IPS DF 4.7 (cell line): ENCODE measurements at regions not wholly inside any gene's neighbourhood (a gene's known extent, or its start where the extent isn't known, plus 50 kb on each side); places are given as distances from the start of the nearest gene placed in this dataset.
A peak's percentile ranks its signal among the peaks of the same experiment; 100 is the strongest.

Experiments
- DNase-seq: peaks from one replicate; pipeline ENCODE4 v3.0.0-alpha.2; 2013; ENCODE audit warnings: low spot score; ENCODE audit errors: extremely low read depth

- DNase-seq: no peak
Observed at GRCh38 chr15:46620392-46621013, 985.7 kb downstream of the SQOR start.

GRCh38 chr15:46622851-46623250 lies 988.0 kb downstream of the SQOR start:
- no peak for DNase-seq

GRCh38 chr15:46636206-46636605 lies 1001.4 kb downstream of the SQOR start:
- peak; percentile 11 for DNase-seq

GRCh38 chr15:46644501-46645481 lies 1010.0 kb downstream of the SQOR start:
- no peak for DNase-seq

- no peak for DNase-seq
Observed at GRCh38 chr15:46646490-46646889, 1011.7 kb downstream of the SQOR start.

GRCh38 chr15:46647046-46647445 lies 1012.2 kb downstream of the SQOR start:
- no peak for DNase-seq

GRCh38 chr15:46652266-46652665 lies 1017.4 kb downstream of the SQOR start:
- no peak for DNase-seq

- DNase-seq: no peak
Observed at GRCh38 chr15:46654993-46655392, 1020.2 kb downstream of the SQOR start.

GRCh38 chr15:46660096-46660842 lies 1025.4 kb downstream of the SQOR start:
- DNase-seq: no peak

- DNase-seq: no peak
Observed at GRCh38 chr15:46670258-46670657, 1035.4 kb downstream of the SQOR start.

GRCh38 chr15:46671336-46671735 lies 1036.5 kb downstream of the SQOR start:
- no peak for DNase-seq

GRCh38 chr15:46672041-46672440 lies 1037.2 kb downstream of the SQOR start:
- DNase-seq: no peak

- no peak for DNase-seq
Observed at GRCh38 chr15:46676233-46677206, 1040.8 kb upstream of the SEMA6D start.

GRCh38 chr15:46677491-46677890 lies 1039.8 kb upstream of the SEMA6D start:
- DNase-seq: no peak

- no peak for DNase-seq
Observed at GRCh38 chr15:46681901-46682300, 1035.4 kb upstream of the SEMA6D start.

- no peak for DNase-seq
Observed at GRCh38 chr15:46682969-46683791, 1034.1 kb upstream of the SEMA6D start.

GRCh38 chr15:46685096-46685495 lies 1032.2 kb upstream of the SEMA6D start:
- DNase-seq: no peak

GRCh38 chr15:46685681-46686080 lies 1031.6 kb upstream of the SEMA6D start:
- no peak for DNase-seq

GRCh38 chr15:46696281-46696680 lies 1021.0 kb upstream of the SEMA6D start:
- no peak for DNase-seq

- DNase-seq: no peak
Observed at GRCh38 chr15:46701346-46701745, 1016.0 kb upstream of the SEMA6D start.
